ENCODE measurements at regions not wholly inside any gene's neighbourhood (a gene's known extent, or its start where the extent isn't known, plus 50 kb on each side); places are given as distances from the start of the nearest gene placed in this dataset.
"Not testable (repeated sequence)": the region's sequence is repeated elsewhere in the genome, so short reads cannot be mapped to it uniquely, and the experiment has no call there.

DNA sequence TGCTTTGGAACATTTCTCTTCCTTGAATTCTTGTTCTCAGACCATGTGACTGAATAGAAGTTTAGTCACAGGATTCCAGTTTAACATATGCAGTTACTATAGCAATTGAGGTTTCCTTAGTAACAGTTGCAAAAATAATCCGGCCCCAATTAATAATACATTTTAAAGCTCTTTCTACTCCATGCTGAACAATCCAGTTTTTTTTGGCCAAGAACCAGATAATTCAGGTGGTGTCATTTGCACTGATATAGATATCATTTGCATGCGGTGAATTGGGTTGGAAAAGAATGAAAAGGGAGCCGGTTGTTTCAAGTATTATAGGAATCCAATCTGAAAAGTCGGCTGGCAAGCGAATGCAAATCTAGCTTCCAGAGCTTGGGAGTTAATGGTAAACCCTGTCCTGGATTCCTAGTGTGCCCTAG is 3073.1 kb downstream of the RPIA start:
- not testable (repeated sequence) for H3K79me2 ChIP-seq (ENCODE audit: insufficient read depth, low read depth); H4K20me1 ChIP-seq (ENCODE audit: insufficient read depth); H3K36me3 ChIP-seq (ENCODE audit: insufficient read depth); H3K27me3 ChIP-seq (ENCODE audit: insufficient read depth, low read depth); H3K27ac ChIP-seq; H3K4me2 ChIP-seq; H2AFZ ChIP-seq (ENCODE audit: low read depth); H3K4me3 ChIP-seq (IDR thresholded peaks at IDR 0.05; ENCODE audit: insufficient read depth, low read depth, low read length); H3K4me1 ChIP-seq (ENCODE audit: low read depth, poor library complexity, severe bottlenecking); H3K9ac ChIP-seq

DNA sequence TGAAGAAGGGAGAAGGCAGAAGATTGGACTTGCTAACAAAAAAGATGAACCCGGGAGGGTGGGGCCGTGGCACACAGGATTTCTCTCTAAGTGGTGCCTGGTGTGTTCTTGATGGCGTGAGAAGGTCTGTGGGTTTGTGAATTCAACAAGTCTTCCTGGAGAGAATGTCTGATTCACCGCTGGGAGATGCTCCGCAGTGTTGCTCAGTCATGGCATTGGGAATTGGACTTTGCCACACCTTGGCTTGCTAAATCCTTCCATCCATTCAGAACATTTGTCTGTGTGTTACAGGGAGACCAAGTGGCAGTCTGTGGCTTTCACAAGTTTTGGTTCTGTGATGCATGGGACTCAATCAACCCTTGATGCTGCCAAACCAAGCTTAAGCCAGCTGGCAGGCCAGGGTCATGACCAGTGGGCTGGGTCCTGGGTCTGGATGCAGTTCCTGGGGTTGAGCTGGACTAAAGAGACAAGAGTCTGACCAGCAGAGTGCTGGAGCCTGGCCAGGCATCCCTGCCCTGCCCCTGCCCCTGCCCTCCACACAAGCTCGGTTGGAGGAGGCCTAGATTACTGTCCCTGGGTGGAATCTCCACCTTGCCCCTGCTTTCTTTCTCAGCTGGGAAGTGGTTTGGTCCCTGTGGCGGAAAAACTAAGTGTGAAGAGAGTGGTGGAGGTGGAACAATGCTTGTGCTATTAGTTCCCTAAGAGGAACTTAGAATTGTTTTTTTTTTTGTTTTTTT is 3073.7 kb downstream of the RPIA start:
- not testable (repeated sequence) for H3K4me3 ChIP-seq (IDR thresholded peaks at IDR 0.05; ENCODE audit: insufficient read depth, low read depth, low read length); H3K79me2 ChIP-seq (ENCODE audit: insufficient read depth, low read depth); H3K36me3 ChIP-seq (ENCODE audit: insufficient read depth); H3K4me2 ChIP-seq; H2AFZ ChIP-seq (ENCODE audit: low read depth); H4K20me1 ChIP-seq (ENCODE audit: insufficient read depth); H3K27ac ChIP-seq; H3K27me3 ChIP-seq (ENCODE audit: insufficient read depth, low read depth); H3K9ac ChIP-seq; H3K4me1 ChIP-seq (ENCODE audit: low read depth, poor library complexity, severe bottlenecking)

DNA sequence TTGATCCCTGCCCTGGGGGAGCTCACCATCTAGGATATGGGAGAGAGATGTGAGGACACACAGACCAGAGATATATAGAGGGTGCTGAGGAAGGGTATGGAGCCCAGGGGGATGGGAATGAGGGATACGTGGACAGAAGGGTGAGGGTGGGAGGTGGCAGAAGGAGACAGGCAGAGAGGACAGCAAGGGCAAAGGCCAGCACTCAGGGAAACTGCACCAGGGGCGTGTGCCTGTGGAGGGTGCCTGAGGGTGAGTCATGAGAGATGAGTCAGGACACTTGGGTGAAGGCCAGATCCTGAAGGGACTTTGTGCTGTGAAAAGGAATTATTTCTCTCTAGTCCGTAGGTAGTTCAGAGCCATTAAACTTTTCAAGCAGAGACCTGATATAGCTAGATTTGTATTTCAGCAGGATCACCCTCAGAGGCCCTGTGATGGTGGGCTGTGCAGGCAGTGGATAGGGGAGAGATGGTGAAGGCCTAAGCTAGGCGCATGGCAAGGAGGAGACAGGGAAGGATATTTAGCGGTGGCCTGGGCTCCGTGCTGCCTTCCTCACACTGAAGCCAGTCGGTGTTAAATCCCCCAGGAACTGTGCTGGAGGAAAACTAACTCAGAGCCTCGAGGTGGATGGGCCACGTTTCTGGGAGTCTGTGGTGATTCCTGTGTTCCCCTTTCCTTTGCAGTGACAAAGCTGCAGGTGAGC is 3075.0 kb downstream of the RPIA start:
- not testable (repeated sequence) for H3K4me3 ChIP-seq (IDR thresholded peaks at IDR 0.05; ENCODE audit: insufficient read depth, low read depth, low read length); H3K4me2 ChIP-seq; H3K79me2 ChIP-seq (ENCODE audit: insufficient read depth, low read depth); H2AFZ ChIP-seq (ENCODE audit: low read depth); H3K36me3 ChIP-seq (ENCODE audit: insufficient read depth); H3K27ac ChIP-seq; H3K9ac ChIP-seq; H3K27me3 ChIP-seq (ENCODE audit: insufficient read depth, low read depth); H3K4me1 ChIP-seq (ENCODE audit: low read depth, poor library complexity, severe bottlenecking); H4K20me1 ChIP-seq (ENCODE audit: insufficient read depth)

DNA sequence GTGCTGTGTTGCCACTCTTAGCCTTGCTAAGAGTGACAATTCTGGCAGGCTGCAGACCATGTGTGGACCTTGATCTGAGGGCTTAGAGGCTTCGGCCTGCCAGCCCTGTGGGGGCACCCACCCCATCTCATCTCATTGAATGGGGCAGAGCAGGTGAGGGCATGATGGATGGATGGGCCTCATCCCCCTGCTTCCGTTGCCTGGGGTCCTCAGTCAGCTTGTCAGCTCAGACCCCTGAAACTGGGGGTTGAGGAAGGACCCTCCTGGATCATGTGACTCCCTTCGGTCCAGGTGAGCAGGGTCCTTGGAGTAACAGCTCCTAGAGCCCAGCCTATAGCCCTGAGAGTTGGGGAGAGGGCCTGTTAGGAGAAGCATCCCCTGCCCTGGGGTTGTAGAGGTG is 3076.8 kb downstream of the RPIA start:
- not testable (repeated sequence) for H3K4me2 ChIP-seq; H3K27me3 ChIP-seq (ENCODE audit: insufficient read depth, low read depth); H2AFZ ChIP-seq (ENCODE audit: low read depth); H4K20me1 ChIP-seq (ENCODE audit: insufficient read depth); H3K9ac ChIP-seq; H3K79me2 ChIP-seq (ENCODE audit: insufficient read depth, low read depth); H3K27ac ChIP-seq; H3K4me3 ChIP-seq (IDR thresholded peaks at IDR 0.05; ENCODE audit: insufficient read depth, low read depth, low read length); H3K4me1 ChIP-seq (ENCODE audit: low read depth, poor library complexity, severe bottlenecking); H3K36me3 ChIP-seq (ENCODE audit: insufficient read depth)

DNA sequence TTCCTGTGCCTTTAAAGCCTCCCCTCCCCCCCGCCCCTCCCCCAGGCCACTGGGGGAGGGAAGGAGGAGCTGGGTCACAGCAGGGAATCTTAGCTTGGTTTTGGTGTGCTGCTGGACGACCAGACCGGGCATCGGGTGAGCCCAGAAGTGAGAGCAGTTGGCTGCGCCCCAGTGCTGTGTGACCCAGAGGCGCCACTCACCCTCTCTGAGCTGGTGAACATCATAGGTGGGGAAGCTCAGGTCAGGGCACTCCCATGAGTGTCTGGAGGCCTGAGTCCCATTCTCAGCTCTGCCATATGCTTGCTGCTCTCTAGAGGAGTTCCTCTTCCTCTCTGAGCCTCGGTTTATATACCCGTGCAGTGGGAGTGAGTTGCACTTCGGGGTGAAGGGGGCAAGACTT is 3077.5 kb downstream of the RPIA start:
- H3K27me3 ChIP-seq (ENCODE audit: insufficient read depth, low read depth); H4K20me1 ChIP-seq (ENCODE audit: insufficient read depth); H3K4me1 ChIP-seq (ENCODE audit: low read depth, poor library complexity, severe bottlenecking); H3K4me3 ChIP-seq (IDR thresholded peaks at IDR 0.05; ENCODE audit: insufficient read depth, low read depth, low read length); H2AFZ ChIP-seq (ENCODE audit: low read depth); H3K9ac ChIP-seq; H3K27ac ChIP-seq; H3K4me2 ChIP-seq; H3K79me2 ChIP-seq (ENCODE audit: insufficient read depth, low read depth); H3K36me3 ChIP-seq (ENCODE audit: insufficient read depth): not testable (repeated sequence)

DNA sequence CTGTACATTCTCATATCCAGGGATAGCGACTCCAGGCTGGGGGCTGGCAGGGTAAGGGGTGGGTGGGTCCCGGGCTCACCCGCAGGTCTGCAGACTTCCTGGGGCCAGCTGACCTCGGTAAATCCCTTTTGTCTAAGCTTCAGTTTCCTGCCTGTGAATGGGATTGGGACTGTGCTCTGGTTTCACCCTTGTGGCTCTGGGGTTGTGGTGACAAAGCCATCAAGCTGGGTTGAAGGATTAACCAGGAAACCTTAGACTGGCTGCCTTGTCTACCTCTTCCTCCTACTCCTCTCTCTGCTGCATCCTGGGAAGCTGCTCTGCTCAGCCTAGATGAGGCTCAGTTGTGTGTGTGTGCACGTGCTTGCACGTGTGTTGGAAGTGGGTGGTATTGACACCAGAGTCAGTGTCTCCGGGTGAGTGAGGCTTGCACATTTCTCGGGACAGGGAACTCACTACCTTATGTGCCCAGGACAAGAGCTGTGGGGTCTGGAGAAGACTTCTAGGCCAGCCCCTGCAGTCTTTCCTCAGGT is 3078.6 kb downstream of the RPIA start:
- not testable (repeated sequence) for H3K36me3 ChIP-seq (ENCODE audit: insufficient read depth); H3K4me1 ChIP-seq (ENCODE audit: low read depth, poor library complexity, severe bottlenecking); H3K27me3 ChIP-seq (ENCODE audit: insufficient read depth, low read depth); H4K20me1 ChIP-seq (ENCODE audit: insufficient read depth); H3K4me2 ChIP-seq; H3K79me2 ChIP-seq (ENCODE audit: insufficient read depth, low read depth); H3K4me3 ChIP-seq (IDR thresholded peaks at IDR 0.05; ENCODE audit: insufficient read depth, low read depth, low read length); H2AFZ ChIP-seq (ENCODE audit: low read depth); H3K9ac ChIP-seq; H3K27ac ChIP-seq

DNA sequence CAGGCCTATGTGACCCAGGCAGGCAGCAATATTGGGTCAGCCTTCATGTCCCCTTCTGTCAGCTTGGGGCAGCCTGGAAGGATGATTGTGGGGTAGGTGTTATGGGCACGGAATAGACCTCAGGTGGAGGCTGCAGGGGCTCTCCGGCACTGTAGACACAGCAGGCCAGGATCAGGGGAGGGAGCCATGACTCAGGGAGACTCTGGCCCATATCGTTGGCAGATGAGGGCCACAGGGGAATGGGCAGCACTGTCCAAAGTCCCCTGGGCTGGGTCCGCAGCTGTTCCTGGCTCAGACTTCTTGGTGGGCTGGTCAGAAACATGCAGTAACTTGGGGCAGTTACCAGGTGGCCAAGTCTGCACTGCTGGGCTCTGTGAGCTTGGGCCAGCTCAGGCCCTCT is 3080.1 kb downstream of the RPIA start:
- not testable (repeated sequence) for H3K27me3 ChIP-seq (ENCODE audit: insufficient read depth, low read depth)

DNA sequence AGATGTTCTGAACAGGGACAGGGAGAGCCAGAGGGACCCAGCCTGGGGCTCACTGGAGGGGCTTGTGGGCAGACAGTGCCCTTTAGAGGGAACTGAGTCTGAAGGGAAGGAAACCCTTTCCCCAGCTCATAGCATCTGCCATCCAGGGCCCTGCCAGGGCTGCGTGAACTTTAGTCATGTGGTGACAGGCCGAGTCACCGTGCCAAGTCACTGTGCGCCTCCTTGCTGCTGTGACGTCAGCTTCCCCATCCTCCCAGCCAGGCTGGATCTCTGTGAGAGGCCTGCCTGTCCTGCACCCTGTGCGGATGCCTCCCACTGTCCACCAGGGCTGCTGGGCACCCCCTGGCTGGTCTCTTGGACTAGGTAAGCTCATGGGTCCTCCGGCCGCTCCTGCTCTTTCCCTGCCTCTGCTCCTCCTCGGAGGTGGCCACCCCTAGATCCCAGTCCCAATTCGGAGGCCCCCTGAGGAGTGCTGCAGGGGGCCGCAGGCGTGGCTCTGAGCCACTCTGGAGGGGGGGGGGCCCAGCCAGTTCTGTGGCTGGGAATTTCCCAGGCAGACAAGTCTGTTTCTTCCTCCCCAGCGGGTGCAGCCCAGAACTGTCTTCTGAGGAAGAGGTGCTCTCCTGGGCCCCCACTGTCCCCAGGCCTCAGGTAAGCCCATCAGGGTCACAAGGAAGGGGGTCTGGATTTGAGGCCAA is 3080.9 kb downstream of the RPIA start:
- not testable (repeated sequence) for H3K4me3 ChIP-seq (IDR thresholded peaks at IDR 0.05; ENCODE audit: insufficient read depth, low read depth, low read length); H3K4me1 ChIP-seq (ENCODE audit: low read depth, poor library complexity, severe bottlenecking); H3K79me2 ChIP-seq (ENCODE audit: insufficient read depth, low read depth); H3K27me3 ChIP-seq (ENCODE audit: insufficient read depth, low read depth); H3K36me3 ChIP-seq (ENCODE audit: insufficient read depth); H2AFZ ChIP-seq (ENCODE audit: low read depth); H3K9ac ChIP-seq; H4K20me1 ChIP-seq (ENCODE audit: insufficient read depth); H3K4me2 ChIP-seq; H3K27ac ChIP-seq

More for the DNA sequence above, 3080.1 kb downstream of the RPIA start:
- not testable (repeated sequence) for H3K27ac ChIP-seq; H3K9ac ChIP-seq; H3K36me3 ChIP-seq (ENCODE audit: insufficient read depth); H3K4me3 ChIP-seq (IDR thresholded peaks at IDR 0.05; ENCODE audit: insufficient read depth, low read depth, low read length); H3K79me2 ChIP-seq (ENCODE audit: insufficient read depth, low read depth); H3K4me2 ChIP-seq; H2AFZ ChIP-seq (ENCODE audit: low read depth); H4K20me1 ChIP-seq (ENCODE audit: insufficient read depth); H3K4me1 ChIP-seq (ENCODE audit: low read depth, poor library complexity, severe bottlenecking)

DNA sequence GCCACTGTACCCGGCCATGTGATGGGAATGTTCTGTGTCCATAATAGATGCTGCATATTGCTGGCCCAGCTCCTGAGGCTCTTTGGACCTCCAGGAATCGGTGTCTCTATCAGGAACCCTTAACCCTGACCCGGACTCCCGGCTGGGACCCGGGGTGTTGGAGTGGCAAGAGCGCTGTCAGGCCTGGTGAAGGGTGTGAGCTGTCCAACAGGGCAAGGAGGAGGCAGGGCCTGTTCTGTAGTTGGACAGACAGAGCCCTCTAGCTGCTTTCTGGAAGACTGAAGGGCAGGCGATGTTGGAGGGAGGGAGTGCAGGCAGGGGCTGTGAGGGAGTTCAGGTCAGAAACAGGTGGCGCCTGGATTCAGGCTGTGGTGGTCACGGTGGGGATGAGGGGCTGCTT is 3082.3 kb downstream of the RPIA start:
- not testable (repeated sequence) for H3K4me1 ChIP-seq (ENCODE audit: low read depth, poor library complexity, severe bottlenecking); H2AFZ ChIP-seq (ENCODE audit: low read depth); H3K27ac ChIP-seq; H3K4me2 ChIP-seq; H3K4me3 ChIP-seq (IDR thresholded peaks at IDR 0.05; ENCODE audit: insufficient read depth, low read depth, low read length); H3K79me2 ChIP-seq (ENCODE audit: insufficient read depth, low read depth); H4K20me1 ChIP-seq (ENCODE audit: insufficient read depth); H3K36me3 ChIP-seq (ENCODE audit: insufficient read depth); H3K9ac ChIP-seq; H3K27me3 ChIP-seq (ENCODE audit: insufficient read depth, low read depth)

DNA sequence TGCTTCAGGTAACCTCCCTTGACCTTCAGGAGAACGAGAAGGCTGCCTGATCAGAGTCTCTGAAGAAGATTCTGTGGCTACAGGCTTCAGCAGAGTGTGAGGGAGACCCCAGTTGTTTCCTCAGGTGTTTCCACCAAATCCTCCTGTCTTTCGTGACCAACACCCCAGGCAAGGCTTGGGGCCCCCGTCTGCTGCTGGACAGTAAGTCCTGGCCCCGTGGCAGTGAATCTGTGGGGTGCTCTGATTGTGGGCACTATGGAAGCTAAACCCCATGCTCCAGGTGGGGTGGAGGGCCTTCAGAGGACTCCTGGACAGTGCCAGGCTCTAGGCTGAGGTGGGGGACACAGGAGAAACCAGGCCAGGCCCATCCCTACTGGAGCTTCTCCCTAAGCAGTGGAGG is 3083.7 kb downstream of the RPIA start:
- not testable (repeated sequence) for H3K4me1 ChIP-seq (ENCODE audit: low read depth, poor library complexity, severe bottlenecking); H2AFZ ChIP-seq (ENCODE audit: low read depth); H3K4me2 ChIP-seq; H3K27ac ChIP-seq; H3K79me2 ChIP-seq (ENCODE audit: insufficient read depth, low read depth); H3K9ac ChIP-seq; H3K27me3 ChIP-seq (ENCODE audit: insufficient read depth, low read depth); H3K4me3 ChIP-seq (IDR thresholded peaks at IDR 0.05; ENCODE audit: insufficient read depth, low read depth, low read length); H3K36me3 ChIP-seq (ENCODE audit: insufficient read depth); H4K20me1 ChIP-seq (ENCODE audit: insufficient read depth)
